HUES6 (cell line): ENCODE measurements at regions not wholly inside any gene's neighbourhood (a gene's known extent, or its start where the extent isn't known, plus 50 kb on each side); places are given as distances from the start of the nearest gene placed in this dataset.

Experiments
- H3K27ac ChIP-seq: 2 replicates; pipeline ENCODE4 v1.7.0; 2013; ENCODE audit warnings: low read depth, mild to moderate bottlenecking, low read length, inconsistent platforms
- H3K27me3 ChIP-seq: 2 replicates; pipeline ENCODE4 v1.6.1; 2013; ENCODE audit warnings: low read length; ENCODE audit not compliant: control insufficient read depth, insufficient read depth
- H3K36me3 ChIP-seq: 2 replicates; pipeline ENCODE4 v1.6.1; 2013; ENCODE audit warnings: low read length; ENCODE audit not compliant: control insufficient read depth, insufficient read depth
- H3K4me1 ChIP-seq: 2 replicates; pipeline ENCODE4 v1.6.1; 2013; ENCODE audit warnings: low read length; ENCODE audit not compliant: control insufficient read depth, insufficient read depth
- H3K4me3 ChIP-seq: 2 replicates; pipeline ENCODE4 v1.5.1; 2013; ENCODE audit warnings: low read depth, low read length
- H3K9ac ChIP-seq: one replicate; pipeline ENCODE4 v1.6.1; 2013; ENCODE audit warnings: mild to moderate bottlenecking, low read length
- H3K9me3 ChIP-seq: 2 replicates; pipeline ENCODE4 v1.6.1; 2013; ENCODE audit warnings: low read depth, low read length; ENCODE audit not compliant: control insufficient read depth, insufficient read depth

GRCh38 chr14:101191721-101192660 is 288.5 kb upstream of the RTL1 start:
- peaks cover 9% of the 10 kb centered on the region; the same call in 1 of the 2 replicates for H3K4me1 ChIP-seq
- no peaks in the 10 kb centered on the region for H3K36me3 ChIP-seq
- H3K4me3 ChIP-seq = no peak overlapping the region
- H3K9me3 ChIP-seq = no peaks in the 10 kb centered on the region
- no peak overlapping the region for H3K27ac ChIP-seq
- H3K27me3 ChIP-seq = peaks cover 15% of the 10 kb centered on the region
- H3K9ac ChIP-seq = no peak overlapping the region

- H3K4me1 ChIP-seq = peaks cover 13% of the 10 kb centered on the region; the same call in 1 of the 2 replicates
- H3K27ac ChIP-seq = no peak overlapping the region
- no peak overlapping the region for H3K4me3 ChIP-seq
- no peaks in the 10 kb centered on the region for H3K9me3 ChIP-seq
- peaks cover 15% of the 10 kb centered on the region for H3K27me3 ChIP-seq
- no peak overlapping the region for H3K9ac ChIP-seq
- H3K36me3 ChIP-seq = no peaks in the 10 kb centered on the region
These were observed 289.1 kb upstream of the RTL1 start for GRCh38 chr14:101192661-101193000.

GRCh38 chr14:101193106-101193844 is 289.8 kb upstream of the RTL1 start:
- Histone ChIP-seq H3K4me1 (peaks cover 14% of the 10 kb centered on the region; the same call in 1 of the 2 replicates), H3K36me3 (no peaks in the 10 kb centered on the region), H3K27me3 (peaks cover 15% of the 10 kb centered on the region), H3K4me3 (no peak overlapping the region), H3K9me3 (no peaks in the 10 kb centered on the region), H3K9ac (no peak overlapping the region), H3K27ac (no peak overlapping the region)

GRCh38 chr14:101193845-101194372 is 290.4 kb upstream of the RTL1 start:
- Histone ChIP-seq H3K4me3 (no peak overlapping the region), H3K4me1 (peaks cover 14% of the 10 kb centered on the region; the same call in 1 of the 2 replicates), H3K36me3 (no peaks in the 10 kb centered on the region), H3K9ac (no peak overlapping the region), H3K27me3 (peaks cover 15% of the 10 kb centered on the region), H3K9me3 (no peaks in the 10 kb centered on the region), H3K27ac (no peak overlapping the region)

GRCh38 chr14:101194373-101195308 is 291.1 kb upstream of the RTL1 start:
- Histone ChIP-seq H3K9ac (no peak overlapping the region), H3K27me3 (peaks cover 15% of the 10 kb centered on the region), H3K9me3 (no peaks in the 10 kb centered on the region), H3K36me3 (no peaks in the 10 kb centered on the region), H3K4me1 (peaks cover 14% of the 10 kb centered on the region; the same call in 1 of the 2 replicates), H3K27ac (no peak overlapping the region), H3K4me3 (no peak overlapping the region)

- peaks cover 14% of the 10 kb centered on the region; the same call in 1 of the 2 replicates for H3K4me1 ChIP-seq
- no peaks in the 10 kb centered on the region for H3K36me3 ChIP-seq
- peaks cover 15% of the 10 kb centered on the region for H3K27me3 ChIP-seq
- no peak overlapping the region for H3K9ac ChIP-seq
- H3K9me3 ChIP-seq = no peaks in the 10 kb centered on the region
- no peak overlapping the region for H3K4me3 ChIP-seq
- H3K27ac ChIP-seq = no peak overlapping the region
These were observed 291.9 kb upstream of the RTL1 start for GRCh38 chr14:101195309-101195901.

- Histone ChIP-seq H3K27ac (no peak overlapping the region), H3K9ac (no peak overlapping the region), H3K36me3 (no peaks in the 10 kb centered on the region), H3K27me3 (peaks cover 15% of the 10 kb centered on the region), H3K9me3 (no peaks in the 10 kb centered on the region), H3K4me1 (peaks cover 14% of the 10 kb centered on the region; the same call in 1 of the 2 replicates), H3K4me3 (no peak overlapping the region)
These were observed 292.7 kb upstream of the RTL1 start for GRCh38 chr14:101196051-101196712.

- no peak overlapping the region for H3K27ac ChIP-seq
- no peak overlapping the region for H3K9ac ChIP-seq
- H3K36me3 ChIP-seq = no peaks in the 10 kb centered on the region
- H3K4me1 ChIP-seq = peaks cover 14% of the 10 kb centered on the region; the same call in 1 of the 2 replicates
- no peak overlapping the region for H3K4me3 ChIP-seq
- no peaks in the 10 kb centered on the region for H3K9me3 ChIP-seq
- peaks cover 12% of the 10 kb centered on the region; the same call in 1 of the 2 replicates for H3K27me3 ChIP-seq
These were observed 293.5 kb upstream of the RTL1 start for GRCh38 chr14:101196795-101197590.

- Histone ChIP-seq H3K4me1 (peaks cover 14% of the 10 kb centered on the region; the same call in 1 of the 2 replicates), H3K27me3 (peaks cover 10% of the 10 kb centered on the region; the same call in 1 of the 2 replicates), H3K9ac (no peak overlapping the region), H3K27ac (no peak overlapping the region), H3K36me3 (no peaks in the 10 kb centered on the region), H3K9me3 (no peaks in the 10 kb centered on the region), H3K4me3 (no peak overlapping the region)
These were observed 294.3 kb upstream of the RTL1 start for GRCh38 chr14:101197595-101198397.
